Endothelial cell of umbilical vein (primary cell): ENCODE measurements at regions not wholly inside any gene's neighbourhood (a gene's known extent, or its start where the extent isn't known, plus 50 kb on each side); places are given as distances from the start of the nearest gene placed in this dataset.

Source experiments
- BruUV-seq: library from RNA; stranded (reverse); fragments of 400-500 nt; replicated peaks from 2 replicates; lab custom pipeline; 2021; lab: Mats Ljungman, UMichigan
- CTCF ChIA-PET: fragments of 300-600, 350-600 bp; sonication (Branson Sonifier 250); formaldehyde crosslinking; loops from one replicate; lab custom pipeline; 2021; ENCODE audit warnings: antibody characterized with exemption, inconsistent platforms; lab: Charles Lee
- POLR2A ChIA-PET: fragments of 300-600, 350-600 bp; sonication (Branson Sonifier 250); formaldehyde crosslinking; loops from one replicate; lab custom pipeline; 2021; ENCODE audit warnings: antibody characterized with exemption, inconsistent platforms; lab: Charles Lee
- DNase-seq: peaks from one replicate; pipeline ENCODE4 v3.0.0-alpha.2; 2011; ENCODE audit warnings: low read depth, low spot score
- FAIRE-seq: peaks from 2 replicates; lab custom pipeline; 2011; peaks lifted over from hg19 to GRCh38; lab: Jason Lieb, UNC
- H2AFZ ChIP-seq: 2 replicates; pipeline ENCODE4 v1.6.0; 2012; ENCODE audit warnings: low read depth, low read length, control low read depth, inconsistent platforms
- H3K27ac ChIP-seq: 2 replicates; pipeline ENCODE4 v1.5.1; 2011; ENCODE audit warnings: low read depth, mild to moderate bottlenecking, control low read depth, low read length, moderate library complexity; ENCODE audit not compliant: insufficient read depth
- H3K27me3 ChIP-seq, 2 experiments: 2 replicates each; pipeline versions ENCODE4 v1.6.0 to v1.6.1; 2011; ENCODE audit warnings: low read length in 2 of 2, mixed read lengths in 1 of 2; ENCODE audit not compliant: control insufficient read depth in 2 of 2, insufficient read depth in 2 of 2
- H3K36me3 ChIP-seq, 2 experiments: 2 replicates in 1 of 2; 3 replicates in 1 of 2; pipeline ENCODE4 v1.5.1; 2011; ENCODE audit warnings: low read length in 2 of 2, mild to moderate bottlenecking in 1 of 2, moderate library complexity in 1 of 2; ENCODE audit not compliant: control insufficient read depth in 2 of 2, insufficient read depth in 2 of 2; ENCODE audit errors: extremely low read depth in 1 of 2
- H3K4me1 ChIP-seq: 3 replicates; pipeline ENCODE4 v1.5.1; 2011; ENCODE audit warnings: mild to moderate bottlenecking, low read length; ENCODE audit not compliant: control insufficient read depth, insufficient read depth; ENCODE audit errors: extremely low read depth
- H3K4me2 ChIP-seq: 2 replicates; pipeline ENCODE4 v1.6.1; 2011; ENCODE audit warnings: low read length, control low read depth, mixed read lengths; ENCODE audit not compliant: insufficient read depth
- H3K4me3 ChIP-seq, 3 experiments: fragments of 200-600 bp in 1 of 3; sonication (generic), shearing (Covaris generic) in 1 of 3; replicated peaks in 1 of 3; 2 replicates each; pipeline ENCODE4 v1.5.1; 2011 to 2016; ENCODE audit warnings: control low read depth in 3 of 3, low read length in 3 of 3, mild to moderate bottlenecking in 2 of 3, inconsistent platforms in 1 of 3, low read depth in 1 of 3, moderate library complexity in 1 of 3; ENCODE audit not compliant: insufficient read depth in 1 of 3
- H3K79me2 ChIP-seq: 2 replicates; pipeline ENCODE4 v1.6.0; 2012; ENCODE audit warnings: low read length, inconsistent platforms; ENCODE audit not compliant: control insufficient read depth, insufficient read depth
- H3K9ac ChIP-seq: replicated peaks from 2 replicates; pipeline ENCODE3; 2011; ENCODE audit warnings: low read length, control low read depth; ENCODE audit not compliant: insufficient read depth; ENCODE audit errors: extremely low read depth
- H3K9me1 ChIP-seq: replicated peaks from 3 replicates; pipeline ENCODE4 v1.6.0; 2011; ENCODE audit warnings: mild to moderate bottlenecking, low read length; ENCODE audit not compliant: control insufficient read depth, insufficient read depth; ENCODE audit errors: extremely low read depth
- H3K9me3 ChIP-seq: replicated peaks from 2 replicates; pipeline ENCODE4 v1.5.1; 2012; ENCODE audit warnings: low read length, inconsistent platforms; ENCODE audit not compliant: control insufficient read depth, insufficient read depth
- H4K20me1 ChIP-seq: replicated peaks from 2 replicates; pipeline ENCODE3; 2011; ENCODE audit warnings: mild to moderate bottlenecking, low read length; ENCODE audit not compliant: control insufficient read depth, insufficient read depth; ENCODE audit errors: extremely low read depth
- CTCF ChIP-seq, 2 donors: IDR thresholded peaks; 1 replicate in 1 of 2; 2 replicates in 1 of 2; pipeline ENCODE4 v1.5.1; 2011; ENCODE audit warnings: low read length in 2 of 2, mild to moderate bottlenecking in 2 of 2, moderate library complexity in 2 of 2, control low read depth in 1 of 2, inconsistent platforms in 1 of 2, low read depth in 1 of 2; ENCODE audit not compliant: insufficient read depth in 1 of 2; ENCODE audit errors: extremely low read depth in 1 of 2
- EZH2 ChIP-seq: IDR thresholded peaks from 2 replicates; pipeline ENCODE4 v1.6.1; 2012; ENCODE audit warnings: borderline replicate concordance, low read depth, mild to moderate bottlenecking, moderate library complexity, low read length, inconsistent platforms; ENCODE audit not compliant: severe bottlenecking
- FOS ChIP-seq: IDR thresholded peaks from 2 replicates; pipeline ENCODE4 v1.6.1; 2011; ENCODE audit warnings: mild to moderate bottlenecking, low read length, moderate library complexity, borderline replicate concordance; ENCODE audit not compliant: insufficient read depth
- GATA2 ChIP-seq: IDR thresholded peaks from 2 replicates; pipeline ENCODE4 v1.7.0; 2011; ENCODE audit warnings: low read depth, mild to moderate bottlenecking, moderate library complexity, mixed read lengths, low read length; ENCODE audit not compliant: insufficient read length, insufficient read depth
- JUN ChIP-seq: IDR thresholded peaks from 2 replicates; pipeline ENCODE4 v1.6.1; 2011; ENCODE audit warnings: borderline replicate concordance, low read depth; ENCODE audit not compliant: insufficient read length, insufficient read depth
- MAX ChIP-seq: IDR thresholded peaks from 2 replicates; pipeline ENCODE4 v1.6.1; 2011; ENCODE audit not compliant: insufficient read depth, insufficient read length
- MYC ChIP-seq: IDR thresholded peaks from one replicate; pipeline ENCODE4 v1.6.1; 2011; ENCODE audit warnings: mild to moderate bottlenecking, low read depth, low read length
- POLR2AphosphoS5 ChIP-seq: IDR thresholded peaks from 2 replicates; pipeline ENCODE4 v1.6.1; 2012; ENCODE audit warnings: low read depth, mild to moderate bottlenecking, control low read depth, low read length, moderate library complexity; ENCODE audit not compliant: insufficient read depth
- dilution Hi-C: fragments of 300-500 bp; cut with MboI; formaldehyde crosslinking; loops from one replicate; pipeline ENCODE4 v1.15.0; 2019; ENCODE audit warnings: low sequenced_read_pairs; ENCODE audit not compliant: extremely low pct_ligation_motif_present
- intact Hi-C: fragments of 100-400 bp; cut with micrococcal nuclease; formaldehyde crosslinking; loops from one replicate; pipeline ENCODE4 v1.10.0; 2022

GRCh38 chr16:55930036-55930435 lies 54.9 kb upstream of the CES5A start:
- Histone ChIP-seq H3K9ac (no peak overlapping the region), H3K4me1 (no peaks in the 10 kb centered on the region), H4K20me1 (no peaks in the 10 kb centered on the region), H3K4me3 (no peak overlapping the region), H3K27ac (no peak overlapping the region), H3K27me3 (no peaks in the 10 kb centered on the region), H3K9me3 (no peaks in the 10 kb centered on the region), H3K4me2 (no peak overlapping the region), H2AFZ (no peak overlapping the region), H3K36me3 (no peaks in the 10 kb centered on the region), H3K9me1 (no peaks in the 10 kb centered on the region), H3K79me2 (no peaks in the 10 kb centered on the region)
- no TSS peak for BruUV-seq
- TF ChIP-seq EZH2, result no peak
- no peak for TF ChIP-seq CTCF (IDR thresholded peaks at IDR 0.05; ENCODE audit: extremely low read depth in 1 of 2, insufficient read depth in 1 of 2, low read depth in 1 of 2, low read length in 2 of 2)
- TF ChIP-seq GATA2, result no peak
- no peak for TF ChIP-seq JUN
- TF ChIP-seq MAX, result no peak
- TF ChIP-seq MYC, result no peak
- no peak for TF ChIP-seq POLR2AphosphoS5
- TF ChIP-seq FOS, result no peak
- dilution Hi-C loops (no loop called here), intact Hi-C loops (no loop called here)
- ChIA-PET POLR2A (no interaction called here), CTCF (no interaction called here)
- FAIRE-seq (no peak), DNase-seq (no peak)
